Adrenal gland (tissue), 5 donors: ENCODE measurements at regions not wholly inside any gene's neighbourhood (a gene's known extent, or its start where the extent isn't known, plus 50 kb on each side); places are given as distances from the start of the nearest gene placed in this dataset.

Source experiments
- POLR2A ChIP-seq, 2 donors: fragments of 450-650 bp; IDR thresholded peaks; one replicate each; pipeline ENCODE4 v1.6.1; 2017; ENCODE audit warnings: antibody characterized with exemption in 2 of 2, mild to moderate bottlenecking in 2 of 2, moderate library complexity in 1 of 2
- TF ChIP-seq, protein P1 (sequence below), 6 experiments: fragments of 450-650 bp in 4 of 6; fragments of 200-600 bp in 2 of 6; sonication (generic) in 1 of 6; IDR thresholded peaks; 1 replicate in 5 of 6; 2 replicates in 1 of 6; pipeline versions ENCODE4 v1.5.1 to v1.8.0; 2016 to 2021; ENCODE audit warnings: antibody characterized with exemption in 6 of 6, mild to moderate bottlenecking in 2 of 6, moderate library complexity in 1 of 6
- donor health status: DM: no; HTN: no; CAD: no.

DNA sequence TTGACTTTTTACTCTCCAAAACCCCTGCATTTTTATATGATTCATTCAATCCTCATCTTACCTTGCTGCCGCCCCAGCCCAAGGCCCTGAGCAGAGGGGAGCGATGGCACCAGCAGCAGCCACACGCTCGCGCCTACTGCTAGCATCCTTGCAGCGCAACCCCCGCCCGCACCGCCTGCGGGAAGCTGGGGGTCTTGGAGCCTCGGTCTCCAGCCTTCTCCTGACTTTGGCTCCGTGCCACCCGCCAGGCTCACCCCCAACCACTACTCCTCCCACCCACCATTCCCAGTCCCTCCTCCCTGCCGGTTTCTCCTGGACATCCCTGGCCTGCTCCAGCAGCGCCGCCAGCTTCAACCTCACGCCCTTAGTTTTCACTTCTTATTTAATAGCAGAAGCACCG is 76.6 kb downstream of the RPE65 start:
- TF ChIP-seq, protein P1, sequence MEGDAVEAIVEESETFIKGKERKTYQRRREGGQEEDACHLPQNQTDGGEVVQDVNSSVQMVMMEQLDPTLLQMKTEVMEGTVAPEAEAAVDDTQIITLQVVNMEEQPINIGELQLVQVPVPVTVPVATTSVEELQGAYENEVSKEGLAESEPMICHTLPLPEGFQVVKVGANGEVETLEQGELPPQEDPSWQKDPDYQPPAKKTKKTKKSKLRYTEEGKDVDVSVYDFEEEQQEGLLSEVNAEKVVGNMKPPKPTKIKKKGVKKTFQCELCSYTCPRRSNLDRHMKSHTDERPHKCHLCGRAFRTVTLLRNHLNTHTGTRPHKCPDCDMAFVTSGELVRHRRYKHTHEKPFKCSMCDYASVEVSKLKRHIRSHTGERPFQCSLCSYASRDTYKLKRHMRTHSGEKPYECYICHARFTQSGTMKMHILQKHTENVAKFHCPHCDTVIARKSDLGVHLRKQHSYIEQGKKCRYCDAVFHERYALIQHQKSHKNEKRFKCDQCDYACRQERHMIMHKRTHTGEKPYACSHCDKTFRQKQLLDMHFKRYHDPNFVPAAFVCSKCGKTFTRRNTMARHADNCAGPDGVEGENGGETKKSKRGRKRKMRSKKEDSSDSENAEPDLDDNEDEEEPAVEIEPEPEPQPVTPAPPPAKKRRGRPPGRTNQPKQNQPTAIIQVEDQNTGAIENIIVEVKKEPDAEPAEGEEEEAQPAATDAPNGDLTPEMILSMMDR (IDR thresholded peaks at IDR 0.05): no peak
- TF ChIP-seq POLR2A (IDR thresholded peaks at IDR 0.05): no peak
